H9 (cell line): ENCODE measurements at regions not wholly inside any gene's neighbourhood (a gene's known extent, or its start where the extent isn't known, plus 50 kb on each side); places are given as distances from the start of the nearest gene placed in this dataset.

Experiments used
- DNase-seq: peaks from one replicate; pipeline ENCODE4 v3.0.0-alpha.2; 2017
- H2AFZ ChIP-seq: one replicate; pipeline ENCODE4 v1.6.1; 2013; ENCODE audit warnings: mild to moderate bottlenecking, low read length, control low read depth, moderate library complexity
- H2AK5ac ChIP-seq: 2 replicates; pipeline ENCODE4 v1.6.1; 2013; ENCODE audit warnings: low read length, control low read depth, mixed read lengths; ENCODE audit not compliant: insufficient read length
- H2BK120ac ChIP-seq: one replicate; pipeline ENCODE4 v1.6.1; 2013; ENCODE audit warnings: low read depth, mild to moderate bottlenecking, low read length, control low read depth, inconsistent platforms; ENCODE audit not compliant: poor library complexity, severe bottlenecking
- H2BK12ac ChIP-seq: 2 replicates; pipeline ENCODE4 v1.6.1; 2013; ENCODE audit warnings: low read length, control low read depth, mixed read lengths, low read depth; ENCODE audit not compliant: insufficient read length
- H2BK15ac ChIP-seq: 2 replicates; pipeline ENCODE4 v1.6.1; 2013; ENCODE audit warnings: low read depth, low read length, control low read depth
- H2BK20ac ChIP-seq: one replicate; pipeline ENCODE4 v1.6.1; 2013; ENCODE audit warnings: low read depth, mild to moderate bottlenecking, low read length, control low read depth, inconsistent platforms; ENCODE audit not compliant: poor library complexity, severe bottlenecking
- H2BK5ac ChIP-seq: 2 replicates; pipeline ENCODE4 v1.6.1; 2013; ENCODE audit warnings: low read length, control low read depth, mixed read lengths; ENCODE audit not compliant: insufficient read length
- H3K14ac ChIP-seq: 2 replicates; pipeline ENCODE4 v1.6.1; 2013; ENCODE audit warnings: low read length, control low read depth; ENCODE audit not compliant: insufficient read depth
- H3K18ac ChIP-seq: 2 replicates; pipeline ENCODE4 v1.6.1; 2013; ENCODE audit warnings: low read depth, mild to moderate bottlenecking, mixed read lengths, low read length, control low read depth; ENCODE audit not compliant: insufficient read length
- H3K23ac ChIP-seq: 2 replicates; pipeline ENCODE4 v1.6.1; 2013; ENCODE audit warnings: low read length, control low read depth, mixed read lengths, low read depth; ENCODE audit not compliant: insufficient read length
- H3K23me2 ChIP-seq: 2 replicates; pipeline ENCODE4 v1.6.1; 2013; ENCODE audit warnings: low read depth, mild to moderate bottlenecking, mixed read lengths, low read length, control low read depth; ENCODE audit not compliant: insufficient read length, poor library complexity, severe bottlenecking
- H3K27ac ChIP-seq: 2 replicates; pipeline ENCODE4 v1.5.1; 2013; ENCODE audit warnings: low read length, control low read depth, mixed read lengths, low read depth; ENCODE audit not compliant: insufficient read length
- H3K27me3 ChIP-seq: 2 replicates; pipeline ENCODE4 v1.6.1; 2013; ENCODE audit warnings: low read length, control low read depth, inconsistent platforms; ENCODE audit not compliant: insufficient read depth
- H3K4ac ChIP-seq: 2 replicates; pipeline ENCODE4 v1.6.1; 2013; ENCODE audit warnings: low read depth, mild to moderate bottlenecking, control low read depth, inconsistent platforms, low read length, moderate library complexity
- H3K4me1 ChIP-seq: 2 replicates; pipeline ENCODE4 v1.6.1; 2013; ENCODE audit warnings: low read length, control low read depth, inconsistent platforms; ENCODE audit not compliant: insufficient read depth
- H3K4me2 ChIP-seq: 2 replicates; pipeline ENCODE4 v1.6.1; 2013; ENCODE audit warnings: low read length, control low read depth, mixed read lengths; ENCODE audit not compliant: insufficient read length, insufficient read depth
- H3K56ac ChIP-seq: 2 replicates; pipeline ENCODE4 v1.6.1; 2013; ENCODE audit warnings: low read depth, mild to moderate bottlenecking, mixed read lengths, low read length, control low read depth; ENCODE audit not compliant: insufficient read length
- H3K79me1 ChIP-seq: 2 replicates; pipeline ENCODE4 v1.6.1; 2013; ENCODE audit warnings: low read depth, mild to moderate bottlenecking, moderate library complexity, low read length, control low read depth, inconsistent platforms; ENCODE audit not compliant: insufficient read depth, poor library complexity, severe bottlenecking
- H3K79me2 ChIP-seq: 2 replicates; pipeline ENCODE4 v1.6.1; 2013; ENCODE audit warnings: low read length, control low read depth, inconsistent platforms; ENCODE audit not compliant: insufficient read depth
- H3K9ac ChIP-seq: 2 replicates; pipeline ENCODE4 v1.6.1; 2013; ENCODE audit warnings: low read length, control low read depth, mixed read lengths; ENCODE audit not compliant: insufficient read length; ENCODE audit errors: extremely low read depth
- H3K9me3 ChIP-seq: one replicate; pipeline ENCODE4 v1.6.1; 2013; ENCODE audit warnings: low read depth, low read length, inconsistent platforms; ENCODE audit not compliant: control insufficient read depth
- H3T11ph ChIP-seq: one replicate; pipeline ENCODE4 v1.6.1; 2013; ENCODE audit warnings: mild to moderate bottlenecking, low read length, control low read depth, inconsistent platforms
- H4K20me1 ChIP-seq: one replicate; pipeline ENCODE4 v1.6.1; 2013; ENCODE audit not compliant: control insufficient read depth, insufficient read length, insufficient read depth
- H4K5ac ChIP-seq: 2 replicates; pipeline ENCODE4 v1.6.1; 2013; ENCODE audit warnings: low read depth, mild to moderate bottlenecking, mixed read lengths, low read length, control low read depth; ENCODE audit not compliant: insufficient read length
- H4K8ac ChIP-seq: replicated peaks from 2 replicates; pipeline ENCODE4 v1.6.1; 2013; ENCODE audit warnings: low read length, control low read depth, mixed read lengths, low read depth; ENCODE audit not compliant: insufficient read length
- H4K91ac ChIP-seq: 2 replicates; pipeline ENCODE4 v1.6.1; 2013; ENCODE audit warnings: low read depth, mild to moderate bottlenecking, moderate library complexity, mixed read lengths, low read length, control low read depth; ENCODE audit not compliant: insufficient read length
- H3K27ac Mint-ChIP-seq, 3 experiments: 2 replicates in 2 of 3; 3 replicates in 1 of 3; pipeline ENCODE4 v1.8.0; 2020 to 2021; ENCODE audit warnings: mixed read lengths in 3 of 3, mild to moderate bottlenecking in 1 of 3, moderate library complexity in 1 of 3
- H3K27me3 Mint-ChIP-seq: 2 replicates; pipeline ENCODE4 v1.8.0; 2021; ENCODE audit warnings: low read depth, mild to moderate bottlenecking, moderate library complexity, mixed read lengths
- H3K36me3 Mint-ChIP-seq, 3 experiments: 2 replicates in 2 of 3; 3 replicates in 1 of 3; pipeline ENCODE4 v1.8.0; 2020 to 2021; ENCODE audit warnings: low read depth in 3 of 3, mixed read lengths in 3 of 3; ENCODE audit not compliant: insufficient read depth in 1 of 3
- H3K4me1 Mint-ChIP-seq, 2 experiments: 2 replicates each; pipeline ENCODE4 v1.8.0; 2020; ENCODE audit warnings: mixed read lengths in 2 of 2
- H3K4me3 Mint-ChIP-seq, 2 experiments: 2 replicates in 1 of 2; 3 replicates in 1 of 2; pipeline ENCODE4 v1.8.0; 2020 to 2021; ENCODE audit warnings: mild to moderate bottlenecking in 2 of 2, mixed read lengths in 2 of 2, moderate library complexity in 1 of 2
- H3K9me3 Mint-ChIP-seq, 2 experiments: 2 replicates in 1 of 2; 3 replicates in 1 of 2; pipeline ENCODE4 v1.8.0; 2020; ENCODE audit warnings: mild to moderate bottlenecking in 2 of 2, mixed read lengths in 2 of 2, moderate library complexity in 1 of 2
- WGBS: extraction: QIAGEN DNeasy Blood & Tissue Kit; methylation state at CpG from one replicate; pipeline ENCODE4 v1.1.7; 2013; ENCODE audit warnings: missing lambda C conversion rate, low lambda C conversion rate, mixed read lengths; ENCODE audit not compliant: insufficient read length; ENCODE audit errors: extremely low coverage; 5-methylcytosine and 5-hydroxymethylcytosine counted together
- TF ChIP-seq, protein P1 (sequence below): fragments of 200-600 bp; sonication (generic); conservative IDR thresholded peaks from 3 replicates; pipeline ENCODE4 v1.8.0; 2021; ENCODE audit warnings: antibody characterized with exemption, mild to moderate bottlenecking

DNA sequence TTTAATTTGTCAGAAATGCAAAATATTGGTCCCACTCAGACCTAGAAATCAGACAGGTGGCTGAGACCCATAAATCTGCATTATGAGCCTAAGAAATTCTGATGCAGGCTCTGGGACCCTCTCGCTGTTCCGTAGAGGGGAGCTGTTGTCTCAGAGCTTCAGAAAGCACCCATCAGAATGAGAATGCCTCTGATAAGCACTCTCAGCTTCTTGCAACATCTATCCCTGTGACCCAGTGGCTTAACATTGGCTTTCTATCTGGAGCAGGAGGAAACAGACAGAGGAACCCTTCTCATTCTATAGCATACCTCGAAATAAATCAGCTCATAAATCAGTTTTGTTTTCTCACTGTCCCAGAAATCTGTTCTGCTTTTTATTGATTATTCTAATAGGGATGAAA lies 184.6 kb upstream of the SP4 start:
- no peak overlapping the region for H3K14ac ChIP-seq
- no peaks in the 10 kb centered on the region for H3K27me3 ChIP-seq
- H3K27ac Mint-ChIP-seq = no peak overlapping the region
- no peaks in the 10 kb centered on the region for H3K23me2 ChIP-seq
- no peaks in the 10 kb centered on the region for H3K79me1 ChIP-seq
- no peak overlapping the region for H2BK120ac ChIP-seq
- no peak overlapping the region for H2AFZ ChIP-seq
- no peak overlapping the region for H3K4ac ChIP-seq
- H4K91ac ChIP-seq = no peak overlapping the region
- H3T11ph ChIP-seq = no peak overlapping the region
- H3K36me3 Mint-ChIP-seq = no peaks in the 10 kb centered on the region
- WGBS = no CpG with 5 or more reads among the region's 3 CpGs
- no peak overlapping the region for H3K18ac ChIP-seq
- H3K9me3 ChIP-seq = no peaks in the 10 kb centered on the region
- no peak overlapping the region for H3K4me2 ChIP-seq
- no peak overlapping the region for H2AK5ac ChIP-seq
- no peak overlapping the region for H3K56ac ChIP-seq
- H3K27me3 Mint-ChIP-seq = no peaks in the 10 kb centered on the region
- no peaks in the 10 kb centered on the region for H3K79me2 ChIP-seq
- H2BK15ac ChIP-seq = no peak overlapping the region
- H3K4me3 Mint-ChIP-seq = no peak overlapping the region
- no peak overlapping the region for H3K9ac ChIP-seq
- no peak overlapping the region for H2BK12ac ChIP-seq
- H3K9me3 Mint-ChIP-seq = no peaks in the 10 kb centered on the region
- H3K4me1 ChIP-seq = no peaks in the 10 kb centered on the region
- H3K23ac ChIP-seq = no peak overlapping the region
- H3K27ac ChIP-seq = no peak overlapping the region
- H2BK5ac ChIP-seq = no peak overlapping the region
- H4K8ac ChIP-seq = no peak overlapping the region
- H4K5ac ChIP-seq = no peak overlapping the region
- peaks cover 4 to 8% of the 10 kb centered on the region in 2 experiments for H3K4me1 Mint-ChIP-seq
- no peaks in the 10 kb centered on the region for H4K20me1 ChIP-seq
- H2BK20ac ChIP-seq = no peak overlapping the region
- TF ChIP-seq, protein P1, sequence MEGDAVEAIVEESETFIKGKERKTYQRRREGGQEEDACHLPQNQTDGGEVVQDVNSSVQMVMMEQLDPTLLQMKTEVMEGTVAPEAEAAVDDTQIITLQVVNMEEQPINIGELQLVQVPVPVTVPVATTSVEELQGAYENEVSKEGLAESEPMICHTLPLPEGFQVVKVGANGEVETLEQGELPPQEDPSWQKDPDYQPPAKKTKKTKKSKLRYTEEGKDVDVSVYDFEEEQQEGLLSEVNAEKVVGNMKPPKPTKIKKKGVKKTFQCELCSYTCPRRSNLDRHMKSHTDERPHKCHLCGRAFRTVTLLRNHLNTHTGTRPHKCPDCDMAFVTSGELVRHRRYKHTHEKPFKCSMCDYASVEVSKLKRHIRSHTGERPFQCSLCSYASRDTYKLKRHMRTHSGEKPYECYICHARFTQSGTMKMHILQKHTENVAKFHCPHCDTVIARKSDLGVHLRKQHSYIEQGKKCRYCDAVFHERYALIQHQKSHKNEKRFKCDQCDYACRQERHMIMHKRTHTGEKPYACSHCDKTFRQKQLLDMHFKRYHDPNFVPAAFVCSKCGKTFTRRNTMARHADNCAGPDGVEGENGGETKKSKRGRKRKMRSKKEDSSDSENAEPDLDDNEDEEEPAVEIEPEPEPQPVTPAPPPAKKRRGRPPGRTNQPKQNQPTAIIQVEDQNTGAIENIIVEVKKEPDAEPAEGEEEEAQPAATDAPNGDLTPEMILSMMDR = no peak
- peak; percentile 28 for DNase-seq
